GM19035 (cell line): ENCODE measurements at regions not wholly inside any gene's neighbourhood (a gene's known extent, or its start where the extent isn't known, plus 50 kb on each side); places are given as distances from the start of the nearest gene placed in this dataset.
"Not testable (repeated sequence)": the region's sequence is repeated elsewhere in the genome, so short reads cannot be mapped to it uniquely, and the experiment has no call there.

Source experiments
- ATAC-seq: cut with Tn5 transposase; IDR thresholded peaks from one replicate; pipeline ENCODE4 v1.9.1; 2021; ENCODE audit not compliant: unreplicated experiment

DNA sequence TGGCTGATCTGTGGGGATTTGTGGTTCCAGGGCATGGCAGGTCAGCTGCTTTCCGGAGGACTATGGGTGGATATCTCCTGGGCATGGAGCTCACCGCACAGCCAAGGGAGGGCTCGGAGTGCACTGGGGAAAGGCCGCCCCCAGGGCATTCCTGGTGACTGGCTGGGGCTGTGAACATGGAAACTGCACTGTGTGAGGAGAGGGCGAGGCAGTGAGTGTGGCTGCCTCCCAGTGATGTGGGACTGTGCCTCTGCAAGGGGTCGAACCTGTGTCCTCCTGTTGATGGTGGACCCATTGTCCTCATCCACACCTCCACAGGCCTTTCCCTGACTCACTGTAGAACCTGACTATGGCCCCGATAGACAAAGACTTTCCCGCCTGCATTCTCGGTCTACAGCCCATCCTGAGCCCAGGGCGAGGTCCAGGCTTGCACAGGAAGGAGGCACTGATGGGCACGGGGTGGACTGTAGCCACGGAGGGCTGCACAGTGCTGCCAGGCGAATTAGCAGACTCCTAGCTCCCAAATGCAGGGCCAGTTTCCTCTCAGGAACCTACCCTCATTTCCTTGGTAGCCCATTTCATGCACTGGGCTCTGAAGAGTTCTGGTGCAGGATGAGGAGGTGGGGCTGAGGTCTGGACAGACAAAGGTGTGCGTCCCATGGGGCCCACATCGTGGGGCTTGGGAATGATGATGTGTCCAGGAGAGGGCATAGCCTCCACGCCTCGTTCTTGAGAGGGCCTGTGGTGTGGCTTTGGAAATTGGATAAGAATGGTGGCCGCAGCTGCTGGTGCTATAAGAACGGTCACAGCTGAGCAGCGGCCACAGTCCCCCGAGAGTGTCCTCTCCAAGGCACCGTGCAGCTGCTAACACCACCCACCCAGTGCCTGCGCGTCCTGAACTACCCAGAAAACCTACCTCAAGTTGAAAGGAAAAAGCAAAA is 415.1 kb downstream of the TMEM121 start:
- no peak for ATAC-seq

DNA sequence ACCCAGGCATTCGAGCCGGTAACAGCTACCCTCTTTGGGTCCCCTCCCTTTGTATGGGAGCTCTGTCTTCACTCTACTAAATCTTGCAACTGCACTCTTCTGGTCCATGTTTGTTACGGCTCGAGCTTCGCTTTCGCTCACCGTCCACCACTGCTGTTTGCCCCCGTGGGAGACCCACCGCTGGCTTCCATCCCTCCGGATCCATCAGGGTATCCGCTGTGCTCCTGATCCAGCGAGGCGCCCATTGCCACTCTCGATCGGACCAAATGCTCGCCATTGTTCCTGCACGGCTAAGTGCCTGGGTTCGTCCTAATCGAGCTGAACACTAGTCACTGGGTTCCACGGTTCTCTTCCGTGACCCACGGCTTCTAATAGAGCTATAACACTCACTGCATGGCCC is 416.3 kb downstream of the TMEM121 start:
- ATAC-seq = not testable (repeated sequence)

- no peak for ATAC-seq
Measured at GRCh38 chr14:105943973-105944602, 417.7 kb downstream of the TMEM121 start.

GRCh38 chr14:105944632-105945610 is 418.5 kb downstream of the TMEM121 start:
- ATAC-seq = no peak

DNA sequence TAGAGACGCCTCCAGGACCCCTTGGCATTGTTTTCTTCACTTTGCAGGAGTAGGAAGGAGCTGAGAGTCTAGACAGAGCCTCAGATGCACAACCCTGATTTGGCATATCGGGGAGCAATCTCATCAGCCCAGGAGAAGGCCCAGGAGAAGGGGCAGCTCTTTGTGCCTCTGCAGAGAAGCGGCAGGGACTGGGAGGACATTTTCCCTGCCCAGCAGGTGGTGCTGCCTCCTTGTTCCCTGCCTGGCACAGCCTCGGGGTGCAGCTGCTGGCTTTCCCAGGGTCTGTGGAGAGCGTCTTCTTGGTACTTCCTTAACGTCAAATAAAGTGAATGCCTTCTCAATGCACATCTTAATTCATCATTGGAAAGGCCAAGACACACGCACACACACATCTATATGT is 419.5 kb downstream of the TMEM121 start:
- ATAC-seq = no peak

GRCh38 chr14:105947599-105947998 is 421.2 kb downstream of the TMEM121 start:
- ATAC-seq = no peak

DNA sequence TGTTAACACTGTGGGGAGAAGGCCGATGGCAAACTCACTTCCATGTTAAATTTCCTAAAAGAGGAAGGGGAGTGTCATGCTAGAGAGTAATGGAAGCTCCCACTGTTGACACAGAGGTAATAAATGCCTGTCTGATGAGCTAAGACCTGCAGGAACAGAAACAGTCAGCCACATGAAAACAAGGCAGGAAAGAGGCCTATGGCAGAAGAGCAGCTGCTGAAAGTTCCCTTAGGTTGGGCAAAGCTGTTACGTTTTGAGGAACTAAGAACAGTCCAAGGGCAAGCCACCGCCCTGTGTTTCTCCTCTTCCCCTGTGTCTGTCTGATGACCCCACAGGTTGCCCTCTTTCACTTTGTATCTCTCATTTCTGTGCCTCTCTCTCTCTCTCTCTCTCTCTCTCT is 422.6 kb downstream of the TMEM121 start:
- not testable (repeated sequence) for ATAC-seq

DNA sequence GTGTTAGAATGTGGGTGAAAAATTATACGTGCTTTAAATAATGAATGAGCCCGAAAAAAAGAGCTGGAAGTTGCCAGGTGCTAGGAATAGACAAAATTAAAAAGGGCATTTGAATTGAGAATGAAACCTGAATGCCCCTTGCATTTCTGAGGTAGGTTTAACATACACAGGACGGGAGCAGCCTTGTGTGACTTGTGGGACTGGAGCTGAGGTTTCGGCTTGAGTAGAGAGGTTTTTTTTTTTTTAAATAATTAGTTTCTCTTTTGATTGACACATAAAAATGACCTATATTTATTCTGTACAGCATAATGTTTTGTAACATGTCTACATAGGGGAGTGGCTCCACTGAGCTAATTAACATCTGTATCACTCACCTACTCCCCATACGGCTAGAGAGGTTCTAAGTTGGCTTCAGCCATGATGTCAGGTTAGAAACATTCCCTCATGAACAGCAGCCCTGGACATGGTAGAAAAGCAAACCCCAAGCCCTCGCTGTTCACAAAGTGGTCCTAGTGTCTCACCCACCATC is 424.0 kb downstream of the TMEM121 start:
- ATAC-seq = not testable (repeated sequence)

- ATAC-seq = no peak
Measured at GRCh38 chr14:105951399-105951798, 425.0 kb downstream of the TMEM121 start.

DNA sequence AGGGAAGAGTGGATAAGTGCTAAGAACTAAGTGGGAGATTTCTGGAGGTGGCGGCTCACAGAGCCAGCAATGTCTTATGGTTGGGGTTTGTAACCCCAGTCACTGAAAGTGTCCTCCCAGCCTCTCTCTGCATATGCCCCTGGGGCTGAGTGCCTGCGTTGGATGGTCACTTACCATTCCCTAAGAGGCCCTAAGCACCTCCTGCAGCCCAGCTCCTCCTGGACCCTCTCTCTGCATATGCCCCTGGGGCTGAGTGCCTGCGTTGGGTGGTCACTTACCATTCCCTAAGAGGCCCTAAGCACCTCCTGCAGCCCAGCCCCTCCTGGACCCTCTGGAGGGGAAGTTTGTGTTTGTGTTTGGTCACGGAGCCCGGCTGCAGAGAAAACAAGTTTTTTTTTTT is 425.8 kb downstream of the TMEM121 start:
- no peak for ATAC-seq

DNA sequence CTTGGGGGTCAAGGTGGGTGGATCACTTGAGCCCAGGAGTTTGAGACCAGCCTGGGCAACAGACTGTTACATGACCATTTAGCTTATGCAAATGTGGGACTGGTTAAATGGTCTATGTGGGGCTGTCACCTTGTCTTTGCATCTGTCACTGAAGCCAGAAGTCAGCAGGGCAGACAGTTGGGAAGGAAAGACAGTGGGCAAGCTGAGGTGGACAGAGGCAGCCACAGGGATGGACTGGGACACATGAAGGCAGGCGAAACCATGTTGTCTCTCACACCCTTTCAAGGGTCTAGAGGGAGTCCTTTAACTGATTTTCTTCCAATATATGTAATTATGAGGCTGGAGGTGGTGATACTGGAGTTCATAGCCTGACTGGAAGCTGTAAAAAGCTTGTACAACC is 426.4 kb downstream of the TMEM121 start:
- ATAC-seq = no peak

DNA sequence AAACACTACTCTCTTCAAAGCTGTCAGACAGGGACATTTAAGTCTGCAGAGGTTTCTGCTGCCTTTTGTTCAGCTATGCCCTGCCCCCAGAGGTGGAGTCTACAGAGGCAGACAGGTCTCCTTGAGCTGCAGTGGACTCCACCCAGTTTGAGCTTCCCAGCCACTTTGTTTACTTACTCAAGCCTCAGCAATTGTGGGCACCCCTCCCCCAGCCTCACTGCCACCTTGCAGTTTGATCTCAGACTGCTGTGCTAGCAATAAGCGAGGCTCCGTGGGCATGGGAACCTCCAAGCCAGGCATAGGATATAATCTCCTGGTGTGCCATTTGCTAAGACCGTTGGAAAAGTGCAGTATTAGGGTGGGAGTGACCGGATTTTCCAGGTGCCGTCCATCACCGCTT is 435.2 kb downstream of the TMEM121 start:
- not testable (repeated sequence) for ATAC-seq

DNA sequence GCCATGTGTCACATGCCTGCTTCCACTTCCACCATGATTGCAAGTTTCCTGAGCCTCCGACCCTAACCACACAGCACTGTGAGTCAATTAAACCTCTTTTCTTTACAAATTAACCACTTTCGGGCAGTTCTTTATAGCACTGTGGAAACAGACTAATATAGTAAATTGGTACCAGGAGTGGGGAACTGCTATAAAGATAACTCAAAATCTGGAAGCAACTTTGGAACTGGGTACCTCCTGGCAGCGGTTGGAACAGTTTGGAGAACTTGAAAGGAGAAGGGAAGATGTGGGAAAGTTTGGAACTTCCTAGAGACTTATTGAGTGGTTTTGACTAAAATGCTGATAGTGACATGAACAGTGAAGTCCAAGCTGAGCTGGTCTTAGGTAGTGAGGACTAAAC is 436.1 kb downstream of the TMEM121 start:
- no peak for ATAC-seq

DNA sequence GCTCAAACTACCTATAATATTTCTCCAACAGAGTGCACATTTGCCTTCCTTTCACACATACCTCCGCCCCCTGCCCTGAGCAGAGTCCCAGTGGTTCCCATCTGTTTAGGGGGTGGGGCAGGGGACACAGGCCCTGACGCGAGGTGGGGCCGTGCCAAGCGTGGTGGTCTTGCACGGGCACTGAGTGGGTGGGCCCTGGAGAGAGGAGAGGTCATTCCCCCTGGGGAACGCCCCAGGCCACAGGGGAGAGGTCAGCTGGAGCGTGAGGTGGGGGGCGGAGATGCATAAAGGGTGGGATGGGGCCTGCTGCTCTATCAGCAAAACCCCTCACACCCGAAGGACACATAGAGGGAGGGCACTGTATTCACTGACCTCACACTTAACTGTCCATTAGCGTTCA is 441.9 kb downstream of the TMEM121 start:
- ATAC-seq = no peak

GRCh38 chr14:105969026-105969425 is 442.6 kb downstream of the TMEM121 start:
- not testable (repeated sequence) for ATAC-seq

DNA sequence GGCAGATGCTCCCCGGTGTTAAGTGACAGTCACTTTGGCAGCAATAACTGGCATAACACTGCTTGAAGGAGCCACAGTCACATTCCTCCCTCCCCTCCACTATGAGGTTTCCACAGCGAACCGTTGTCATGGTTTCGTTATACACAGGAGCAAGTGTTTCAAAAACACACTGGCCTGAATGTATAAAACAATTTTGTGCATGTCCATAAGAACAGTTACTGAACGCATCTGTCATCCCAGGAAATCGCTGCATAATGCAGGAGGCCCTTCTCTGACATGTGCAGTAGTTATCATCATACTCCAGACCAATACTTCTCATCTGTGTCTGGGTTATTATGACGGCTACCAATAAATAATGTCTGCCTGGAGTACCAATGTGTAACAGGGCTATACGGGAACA is 444.4 kb downstream of the TMEM121 start:
- not testable (repeated sequence) for ATAC-seq

GRCh38 chr14:105971593-105972500 is 445.5 kb downstream of the TMEM121 start:
- no peak for ATAC-seq

GRCh38 chr14:105974902-105975301 is 448.5 kb downstream of the TMEM121 start:
- no peak for ATAC-seq

- no peak for ATAC-seq
Measured at GRCh38 chr14:105978618-105979295, 452.4 kb downstream of the TMEM121 start.
